Erythroblast (primary cell): ENCODE measurements at regions not wholly inside any gene's neighbourhood (a gene's known extent, or its start where the extent isn't known, plus 50 kb on each side); places are given as distances from the start of the nearest gene placed in this dataset.

ENCODE experiments used
- GATA1 ChIP-seq: IDR thresholded peaks from 2 replicates; pipeline ENCODE4 v1.6.1; 2011; ENCODE audit warnings: low read depth, mild to moderate bottlenecking, control low read depth, low read length, moderate library complexity
- POLR2A ChIP-seq: IDR thresholded peaks from 2 replicates; pipeline ENCODE4 v1.6.1; 2011; ENCODE audit warnings: mild to moderate bottlenecking, low read length

DNA sequence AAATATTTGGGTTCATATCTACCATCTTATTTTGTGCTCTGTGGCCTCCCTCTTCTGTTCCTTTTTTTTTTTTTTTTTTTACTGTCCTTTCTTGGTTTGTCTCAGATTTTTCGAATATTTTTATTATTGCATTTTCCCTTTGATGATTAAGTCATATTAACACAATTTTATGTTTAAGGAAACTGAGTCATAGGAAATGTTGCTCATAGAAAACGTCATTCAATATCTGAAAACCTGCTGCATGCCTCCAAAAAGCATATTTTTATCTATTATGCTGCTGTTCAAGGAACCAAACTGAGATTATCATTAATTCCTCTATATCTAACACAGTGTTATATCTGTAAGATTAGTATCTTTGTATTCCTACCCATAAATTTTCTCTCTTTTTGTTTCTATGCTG, 614.3 kb upstream of the SLC8A1 start:
- TF ChIP-seq POLR2A (no peak), GATA1 (no peak)
